ENCODE measurements at regions not wholly inside any gene's neighbourhood (a gene's known extent, or its start where the extent isn't known, plus 50 kb on each side); places are given as distances from the start of the nearest gene placed in this dataset.
"Not testable (repeated sequence)": the region's sequence is repeated elsewhere in the genome, so short reads cannot be mapped to it uniquely, and the experiment has no call there.

GRCh38 chr12:25793196-25793595 is 165.3 kb upstream of the RASSF8 start:
- DNase-seq (ENCODE audit: low spot score): no peak

GRCh38 chr12:25794571-25794970 is 163.9 kb upstream of the RASSF8 start:
- no peak for DNase-seq (ENCODE audit: low spot score)

DNA sequence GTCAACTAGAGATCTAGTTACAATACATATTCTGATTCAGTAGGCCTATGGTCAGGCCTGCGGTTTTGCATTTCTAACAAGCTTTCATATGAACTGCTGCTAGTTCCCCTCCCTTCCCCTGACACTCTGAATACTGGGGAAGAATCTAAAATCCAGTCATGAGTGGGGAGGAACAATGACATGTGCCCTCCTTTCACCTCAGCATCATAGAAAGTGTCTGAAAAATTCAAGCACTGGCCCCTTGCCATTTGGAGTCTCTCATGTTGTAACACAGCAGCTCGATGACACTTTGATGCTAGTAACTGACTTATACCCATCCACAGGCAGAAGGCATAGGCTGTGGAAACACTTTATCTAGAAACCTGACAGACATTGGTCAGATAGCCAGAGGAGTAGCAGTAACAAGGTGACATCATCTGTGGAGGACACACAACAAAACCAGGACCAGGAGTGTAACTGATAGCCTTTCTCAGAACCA is 161.9 kb upstream of the RASSF8 start:
- peak; percentile 68 for DNase-seq (ENCODE audit: low spot score)

GRCh38 chr12:25797386-25797785 is 161.1 kb upstream of the RASSF8 start:
- no peak for DNase-seq (ENCODE audit: low spot score)

GRCh38 chr12:25797949-25798348 is 160.5 kb upstream of the RASSF8 start:
- DNase-seq (ENCODE audit: low spot score): no peak

DNA sequence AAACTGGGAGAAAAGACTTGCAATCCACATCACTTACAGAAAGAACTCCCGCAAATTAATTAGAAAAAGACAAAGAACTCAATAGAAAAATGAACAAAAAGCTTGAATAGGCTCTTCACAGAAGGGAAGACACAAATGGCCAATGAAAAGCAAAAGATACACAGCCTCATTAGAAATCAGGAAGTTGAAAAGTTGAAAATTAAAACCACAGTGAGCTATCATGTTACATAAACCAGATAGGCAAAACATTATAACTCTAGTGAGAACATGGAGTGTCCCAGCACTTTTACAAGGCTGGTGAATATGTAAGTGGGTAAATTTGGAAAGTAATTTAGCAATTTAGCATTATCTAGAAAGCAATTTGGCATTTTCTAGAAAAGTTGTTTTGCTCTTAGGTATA is 158.4 kb upstream of the RASSF8 start:
- DNase-seq (ENCODE audit: low spot score): no peak

DNA sequence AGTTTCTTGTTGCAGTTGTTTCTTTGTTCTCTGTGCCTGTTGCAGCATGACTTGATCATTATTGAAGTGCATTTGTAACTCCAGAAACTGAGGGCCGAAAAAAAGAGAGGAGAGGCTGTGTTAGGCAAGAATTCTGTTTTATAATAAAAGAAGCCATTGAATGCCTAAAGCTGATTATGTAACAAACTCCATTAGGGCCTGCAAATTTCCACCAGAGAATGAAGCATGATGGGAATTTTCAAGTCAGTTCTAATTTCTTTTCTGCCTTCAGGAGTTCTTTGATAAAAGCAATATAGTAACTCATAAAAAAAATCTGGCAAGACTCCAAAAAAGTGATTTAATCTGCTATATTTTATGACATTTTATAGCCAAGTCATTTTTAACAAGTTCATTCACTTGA is 156.7 kb upstream of the RASSF8 start:
- DNase-seq (ENCODE audit: low spot score): no peak

GRCh38 chr12:25802143-25802542 is 156.3 kb upstream of the RASSF8 start:
- no peak for DNase-seq (ENCODE audit: low spot score)

GRCh38 chr12:25803029-25803664 is 155.3 kb upstream of the RASSF8 start:
- not testable (repeated sequence) for DNase-seq (ENCODE audit: low spot score)

DNA sequence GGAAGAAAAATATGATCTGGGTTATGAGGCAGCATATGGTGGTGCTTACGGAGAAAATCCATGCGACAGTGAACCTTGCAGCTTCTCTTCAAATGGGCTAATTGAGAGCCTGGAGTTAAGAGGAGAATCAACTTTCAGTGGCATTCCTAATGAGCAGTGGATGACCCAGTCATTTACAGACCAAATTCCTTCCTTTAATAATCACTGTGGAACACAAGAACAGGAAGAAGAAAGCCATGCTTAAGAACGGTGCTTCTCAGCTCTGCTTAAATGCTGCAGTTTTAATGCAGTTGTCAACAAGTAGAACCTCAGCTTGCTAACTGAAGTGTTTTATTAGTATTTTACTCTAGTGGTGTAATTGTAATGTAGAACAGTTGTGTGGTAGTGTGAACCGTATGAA is 154.2 kb upstream of the RASSF8 start:
- DNase-seq (ENCODE audit: low spot score): not testable (repeated sequence)

DNA sequence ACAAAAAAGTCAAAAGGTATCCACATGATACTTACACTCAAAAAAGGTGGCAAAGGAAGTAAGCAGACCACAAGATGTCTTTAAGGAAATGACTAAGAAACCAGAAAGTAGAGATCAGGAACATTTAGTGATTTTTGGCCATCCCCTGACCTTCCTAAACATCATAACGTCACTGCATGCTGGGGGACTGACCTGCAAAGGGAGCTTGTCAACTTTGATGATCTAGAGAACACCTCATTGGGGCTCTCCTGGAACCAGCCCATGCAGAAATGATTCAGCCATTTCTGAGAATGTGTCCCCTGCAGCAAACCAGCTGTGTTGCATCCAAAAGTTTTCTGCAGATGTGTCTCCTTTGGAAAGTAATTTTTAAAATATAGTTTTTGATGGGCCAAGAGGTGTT is 152.2 kb upstream of the RASSF8 start:
- DNase-seq (ENCODE audit: low spot score): no peak

GRCh38 chr12:25808604-25809003 is 149.9 kb upstream of the RASSF8 start:
- no peak for DNase-seq (ENCODE audit: low spot score)

DNA sequence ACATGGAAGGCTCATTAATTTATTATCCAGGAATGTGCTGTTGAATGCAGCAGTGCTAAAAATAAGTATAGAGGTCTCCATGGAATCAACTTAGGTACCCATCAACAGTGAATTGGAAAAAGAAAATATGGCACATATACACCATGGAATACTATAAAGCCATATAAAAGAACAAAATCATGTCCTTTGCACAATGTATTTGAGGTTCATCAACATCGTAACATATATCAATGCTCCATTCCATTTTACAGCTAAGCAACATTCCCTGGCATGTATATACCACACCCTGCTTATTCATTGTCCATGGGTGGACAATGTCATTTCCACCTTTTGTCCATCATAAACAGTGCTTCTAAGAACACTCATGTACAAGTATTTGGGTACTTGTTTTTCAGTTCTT is 147.8 kb upstream of the RASSF8 start:
- no peak for DNase-seq (ENCODE audit: low spot score)

- peak; percentile 48 for DNase-seq (ENCODE audit: low spot score)
Measured at GRCh38 chr12:25811656-25812126, 146.8 kb upstream of the RASSF8 start.

DNA sequence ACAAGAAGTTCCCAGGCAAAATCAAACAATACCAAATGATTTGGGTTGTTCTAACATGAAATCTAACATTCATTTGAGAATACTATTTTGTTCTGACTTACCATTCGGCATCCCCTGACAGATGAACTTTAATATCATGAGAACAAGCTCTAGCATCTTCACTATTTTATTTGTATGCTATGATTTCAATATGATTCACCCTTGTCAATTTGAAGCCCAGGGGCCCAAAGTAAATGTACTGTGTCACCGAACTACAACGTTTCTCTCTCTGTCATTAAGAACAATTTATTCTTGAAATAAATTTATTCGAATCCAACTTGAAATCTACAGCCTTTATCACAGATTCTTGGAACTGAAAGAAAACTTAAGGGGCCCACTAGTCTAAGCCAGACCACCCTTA is 146.2 kb upstream of the RASSF8 start:
- no peak for DNase-seq (ENCODE audit: low spot score)

GRCh38 chr12:25813843-25814242 is 144.6 kb upstream of the RASSF8 start:
- no peak for DNase-seq (ENCODE audit: low spot score)

- no peak for DNase-seq (ENCODE audit: low spot score)
Measured at GRCh38 chr12:25816637-25817036, 141.8 kb upstream of the RASSF8 start.

DNA sequence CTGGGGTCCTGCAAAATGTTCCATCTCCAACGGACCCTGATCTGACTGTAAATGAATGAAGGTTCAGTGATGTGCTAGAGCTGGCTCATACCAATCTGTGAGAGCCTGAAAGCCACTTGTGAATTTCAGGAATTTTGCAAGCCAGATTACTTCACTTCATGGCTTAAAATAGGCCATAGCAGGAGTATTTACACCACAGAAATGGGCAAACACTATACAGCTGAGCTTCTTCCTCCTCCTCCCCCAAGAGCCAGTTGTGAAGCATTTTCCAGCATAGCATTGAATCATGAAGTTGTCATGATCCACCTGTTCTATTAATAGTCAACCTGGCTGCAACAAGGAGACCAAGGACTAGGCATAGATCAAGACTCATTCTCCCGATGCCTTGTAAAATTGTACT is 141.3 kb upstream of the RASSF8 start:
- no peak for DNase-seq (ENCODE audit: low spot score)

- no peak for DNase-seq (ENCODE audit: low spot score)
Measured at GRCh38 chr12:25818596-25819390, 139.7 kb upstream of the RASSF8 start.

GRCh38 chr12:25819691-25820090 is 138.8 kb upstream of the RASSF8 start:
- DNase-seq (ENCODE audit: low spot score): no peak

- DNase-seq (ENCODE audit: low spot score): no peak
Measured at GRCh38 chr12:25822281-25822680, 136.2 kb upstream of the RASSF8 start.

DNA sequence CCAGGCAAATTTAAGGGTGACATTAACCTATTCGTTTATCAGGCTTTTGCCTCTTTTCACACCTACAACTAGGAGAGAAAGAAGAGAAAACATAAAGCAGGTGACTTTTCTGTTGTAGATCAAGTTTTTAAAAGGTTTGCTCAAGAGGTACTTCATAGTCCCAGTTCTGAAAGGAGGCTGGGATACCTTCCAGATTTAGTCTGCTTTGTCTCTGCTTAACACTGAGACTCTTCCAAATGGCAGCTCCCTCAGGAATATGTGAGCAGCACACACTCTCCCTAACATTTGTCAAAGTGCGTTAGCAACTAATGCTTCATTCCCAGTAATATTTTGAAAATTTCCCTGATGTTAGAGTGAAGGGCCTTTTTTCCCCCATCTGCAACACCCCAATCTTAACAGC is 133.7 kb upstream of the RASSF8 start:
- no peak for DNase-seq (ENCODE audit: low spot score)

- DNase-seq (ENCODE audit: low spot score): no peak
Measured at GRCh38 chr12:25825446-25825845, 133.0 kb upstream of the RASSF8 start.

GRCh38 chr12:25827141-25827540 is 131.3 kb upstream of the RASSF8 start:
- no peak for DNase-seq (ENCODE audit: low spot score)
